Type B pancreatic cell (in vitro differentiated cells): ENCODE measurements at regions not wholly inside any gene's neighbourhood (a gene's known extent, or its start where the extent isn't known, plus 50 kb on each side); places are given as distances from the start of the nearest gene placed in this dataset.

ENCODE experiments used
- DNase-seq: peaks from one replicate; pipeline ENCODE4 v3.0.0; 2021; ENCODE audit warnings: mixed read lengths; ENCODE audit not compliant: unreplicated experiment; ENCODE audit errors: extremely low spot score
- H3K27ac Mint-ChIP-seq: 2 replicates; pipeline ENCODE4 v1.8.0; 2021; ENCODE audit warnings: mild to moderate bottlenecking, mixed read lengths
- H3K27me3 Mint-ChIP-seq: 2 replicates; pipeline ENCODE4 v1.8.0; 2021; ENCODE audit warnings: mixed read lengths
- H3K36me3 Mint-ChIP-seq: 2 replicates; pipeline ENCODE4 v1.8.0; 2021; ENCODE audit warnings: mixed read lengths
- H3K4me1 Mint-ChIP-seq: one replicate; pipeline ENCODE4 v1.8.0; 2021; ENCODE audit warnings: mixed read lengths; ENCODE audit not compliant: unreplicated experiment
- H3K4me3 Mint-ChIP-seq: 2 replicates; pipeline ENCODE4 v1.8.0; 2021; ENCODE audit warnings: mild to moderate bottlenecking, mixed read lengths
- H3K9me3 Mint-ChIP-seq: 2 replicates; pipeline ENCODE4 v1.8.0; 2021; ENCODE audit warnings: mixed read lengths
- TF ChIP-seq, protein P1 (sequence below): fragments of 200-600 bp; sonication (generic); conservative IDR thresholded peaks from 2 replicates; pipeline ENCODE4 v1.5.0; 2021; ENCODE audit warnings: antibody characterized with exemption, mild to moderate bottlenecking

DNA sequence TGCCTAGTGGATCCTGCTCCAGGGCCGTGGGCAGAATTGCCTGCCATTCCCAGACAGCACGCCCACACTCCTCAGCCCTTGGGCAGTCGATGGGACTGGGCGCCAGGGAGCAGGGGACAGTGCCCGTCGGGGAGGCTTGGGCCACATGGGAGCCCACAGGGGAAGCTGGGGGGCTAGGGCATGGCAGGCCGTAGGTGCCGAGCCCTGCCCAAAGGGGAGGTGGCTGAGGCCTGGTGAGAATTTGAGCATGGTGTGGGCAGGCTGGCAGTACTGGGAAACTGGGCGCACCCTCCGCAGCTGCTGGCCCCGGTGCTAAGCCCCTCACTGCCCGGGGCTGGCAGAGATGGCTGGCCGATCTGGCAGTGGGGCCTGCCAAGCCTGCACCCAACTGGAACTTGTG is 1225.9 kb upstream of the EPHA6 start:
- no peaks in the 10 kb centered on the region for H3K9me3 Mint-ChIP-seq
- no peak overlapping the region for H3K27ac Mint-ChIP-seq
- TF ChIP-seq, protein P1, sequence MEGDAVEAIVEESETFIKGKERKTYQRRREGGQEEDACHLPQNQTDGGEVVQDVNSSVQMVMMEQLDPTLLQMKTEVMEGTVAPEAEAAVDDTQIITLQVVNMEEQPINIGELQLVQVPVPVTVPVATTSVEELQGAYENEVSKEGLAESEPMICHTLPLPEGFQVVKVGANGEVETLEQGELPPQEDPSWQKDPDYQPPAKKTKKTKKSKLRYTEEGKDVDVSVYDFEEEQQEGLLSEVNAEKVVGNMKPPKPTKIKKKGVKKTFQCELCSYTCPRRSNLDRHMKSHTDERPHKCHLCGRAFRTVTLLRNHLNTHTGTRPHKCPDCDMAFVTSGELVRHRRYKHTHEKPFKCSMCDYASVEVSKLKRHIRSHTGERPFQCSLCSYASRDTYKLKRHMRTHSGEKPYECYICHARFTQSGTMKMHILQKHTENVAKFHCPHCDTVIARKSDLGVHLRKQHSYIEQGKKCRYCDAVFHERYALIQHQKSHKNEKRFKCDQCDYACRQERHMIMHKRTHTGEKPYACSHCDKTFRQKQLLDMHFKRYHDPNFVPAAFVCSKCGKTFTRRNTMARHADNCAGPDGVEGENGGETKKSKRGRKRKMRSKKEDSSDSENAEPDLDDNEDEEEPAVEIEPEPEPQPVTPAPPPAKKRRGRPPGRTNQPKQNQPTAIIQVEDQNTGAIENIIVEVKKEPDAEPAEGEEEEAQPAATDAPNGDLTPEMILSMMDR: no peak
- no peak overlapping the region for H3K4me3 Mint-ChIP-seq
- no peaks in the 10 kb centered on the region for H3K36me3 Mint-ChIP-seq
- H3K4me1 Mint-ChIP-seq: no peaks in the 10 kb centered on the region
- no peak for DNase-seq
- no peaks in the 10 kb centered on the region for H3K27me3 Mint-ChIP-seq

DNA sequence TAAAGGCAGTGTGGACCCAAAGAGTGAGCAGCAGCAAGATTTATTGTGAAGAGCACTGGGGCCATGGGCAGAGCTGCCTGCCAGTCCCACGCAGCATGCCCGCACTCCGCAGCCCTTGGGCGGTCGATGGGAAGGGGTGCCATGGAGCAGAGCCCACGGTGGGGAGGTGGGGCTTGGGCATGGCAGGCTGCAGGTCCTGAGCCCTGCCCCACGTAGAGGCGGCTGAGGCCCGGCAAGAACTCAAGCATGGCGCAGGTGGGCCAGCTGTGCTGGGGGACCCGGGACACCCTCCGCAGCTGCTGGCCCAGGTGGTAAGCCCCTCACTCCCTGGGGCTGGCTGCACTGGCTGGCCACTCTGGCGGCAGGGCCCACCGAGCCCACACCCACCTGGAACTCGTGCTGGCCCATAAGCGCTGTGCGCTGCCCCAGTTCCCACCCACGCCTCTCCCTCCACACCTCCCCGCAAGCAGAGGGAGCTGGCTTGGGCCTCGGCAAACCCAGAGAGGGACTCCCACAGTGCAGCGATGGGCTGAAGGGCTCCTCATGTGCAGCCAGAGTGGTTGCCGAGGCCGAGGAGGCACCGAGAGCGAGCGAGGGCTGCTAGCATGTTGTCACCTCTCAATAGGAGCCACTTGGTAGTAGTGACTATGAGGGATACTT is 1218.8 kb upstream of the EPHA6 start:
- TF ChIP-seq, protein P1: no peak
- no peaks in the 10 kb centered on the region for H3K9me3 Mint-ChIP-seq
- no peaks in the 10 kb centered on the region for H3K4me1 Mint-ChIP-seq
- no peak overlapping the region for H3K27ac Mint-ChIP-seq
- no peaks in the 10 kb centered on the region for H3K36me3 Mint-ChIP-seq
- H3K27me3 Mint-ChIP-seq: no peaks in the 10 kb centered on the region
- DNase-seq: no peak
- no peak overlapping the region for H3K4me3 Mint-ChIP-seq

DNA sequence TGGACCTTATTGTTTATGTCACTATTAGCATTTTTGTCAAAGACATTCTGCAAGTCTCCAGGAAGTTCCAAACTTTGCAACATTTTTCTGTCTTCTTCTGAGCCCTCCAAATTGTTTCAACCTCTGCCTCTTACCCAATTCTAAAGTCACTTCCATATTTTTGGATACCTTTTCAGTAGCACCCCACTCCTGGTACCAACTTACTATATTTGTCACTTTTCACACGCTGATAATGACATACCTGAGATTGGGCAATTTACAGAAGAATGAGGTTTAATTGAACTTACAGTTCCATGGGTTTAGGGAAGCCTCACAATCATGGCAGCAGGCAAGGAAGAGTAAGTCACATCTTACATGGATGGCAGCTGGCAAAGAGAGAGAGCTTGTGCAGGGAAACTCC is 1206.5 kb upstream of the EPHA6 start:
- Mint-ChIP-seq H3K9me3 (peaks cover 19% of the 10 kb centered on the region), H3K36me3 (peaks cover 3% of the 10 kb centered on the region), H3K4me3 (no peak overlapping the region), H3K27me3 (no peaks in the 10 kb centered on the region), H3K27ac (no peak overlapping the region), H3K4me1 (no peaks in the 10 kb centered on the region)
- no peak for DNase-seq
- TF ChIP-seq, protein P1: no peak

DNA sequence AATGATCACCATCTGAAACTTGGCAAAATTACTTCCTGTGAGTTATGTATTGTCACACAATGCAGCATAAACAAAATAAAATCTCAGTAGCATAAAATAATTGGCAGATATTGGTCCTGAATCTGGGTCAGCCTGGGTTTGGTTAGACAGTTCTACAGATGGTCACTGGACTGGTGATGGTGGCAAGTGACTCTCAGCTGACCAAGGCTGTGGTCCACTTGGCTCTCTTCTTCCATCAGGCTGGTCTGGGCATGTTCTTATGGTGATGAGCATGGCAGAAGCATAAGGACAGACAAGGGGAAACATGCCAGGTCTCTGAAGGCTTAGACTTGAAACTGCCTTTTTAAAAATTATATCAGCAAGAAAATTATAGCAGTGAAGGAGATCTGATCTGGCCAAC is 1205.0 kb upstream of the EPHA6 start:
- peaks cover 3% of the 10 kb centered on the region for H3K36me3 Mint-ChIP-seq
- no peaks in the 10 kb centered on the region for H3K27me3 Mint-ChIP-seq
- H3K4me1 Mint-ChIP-seq: no peaks in the 10 kb centered on the region
- DNase-seq: no peak
- peaks cover 19% of the 10 kb centered on the region for H3K9me3 Mint-ChIP-seq
- TF ChIP-seq, protein P1: no peak
- H3K27ac Mint-ChIP-seq: no peak overlapping the region
- H3K4me3 Mint-ChIP-seq: no peak overlapping the region

DNA sequence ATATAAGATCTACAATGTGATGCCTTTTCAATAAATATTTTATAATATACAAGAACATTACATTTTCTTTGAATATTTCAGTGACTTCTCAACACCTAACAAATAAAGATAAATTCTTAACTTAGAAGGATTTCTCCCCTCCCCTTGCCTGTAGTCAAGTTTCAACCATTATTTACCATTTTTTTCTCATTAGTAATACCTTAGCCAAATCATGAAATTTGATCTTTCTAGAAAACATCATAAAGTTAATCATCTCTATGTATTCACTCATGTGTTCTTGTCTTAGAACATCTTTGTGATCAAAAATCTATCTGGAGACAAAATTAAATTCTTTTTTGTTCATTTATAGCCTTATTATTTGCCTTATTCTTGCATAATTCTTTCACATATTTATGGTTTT is 1201.8 kb upstream of the EPHA6 start:
- TF ChIP-seq, protein P1: no peak
- Mint-ChIP-seq H3K36me3 (no peaks in the 10 kb centered on the region), H3K27ac (no peak overlapping the region), H3K9me3 (peaks cover 4% of the 10 kb centered on the region), H3K4me1 (no peaks in the 10 kb centered on the region), H3K27me3 (no peaks in the 10 kb centered on the region), H3K4me3 (no peak overlapping the region)
- no peak for DNase-seq

DNA sequence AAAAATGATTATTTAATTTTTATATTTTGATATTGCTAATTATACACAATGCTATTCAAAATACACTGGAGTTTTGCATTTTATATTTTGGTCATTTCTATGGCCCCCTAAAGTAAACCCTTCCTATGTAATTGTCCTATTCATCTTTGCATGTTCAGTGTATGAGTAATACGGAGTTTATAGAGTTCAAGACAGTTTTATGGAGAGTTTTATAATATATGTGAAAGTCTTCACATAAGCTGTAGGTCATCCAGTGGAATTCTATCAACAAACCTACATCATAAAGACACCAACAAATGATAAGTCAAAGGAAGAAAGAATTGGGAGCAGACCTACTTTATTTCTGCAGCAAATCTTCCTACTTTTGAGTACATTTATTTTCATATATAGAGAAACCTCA is 1200.4 kb upstream of the EPHA6 start:
- Mint-ChIP-seq H3K36me3 (no peaks in the 10 kb centered on the region), H3K9me3 (no peaks in the 10 kb centered on the region), H3K27me3 (no peaks in the 10 kb centered on the region), H3K27ac (no peak overlapping the region), H3K4me3 (no peak overlapping the region), H3K4me1 (no peaks in the 10 kb centered on the region)
- DNase-seq: no peak
- TF ChIP-seq, protein P1: no peak
